HAP-1 (cell line): ENCODE measurements at regions not wholly inside any gene's neighbourhood (a gene's known extent, or its start where the extent isn't known, plus 50 kb on each side); places are given as distances from the start of the nearest gene placed in this dataset.
"Not testable (repeated sequence)": the region's sequence is repeated elsewhere in the genome, so short reads cannot be mapped to it uniquely, and the experiment has no call there.

Experiments used
- DNase-seq, 2 experiments: peaks; one replicate each; pipeline ENCODE4 v3.0.0-alpha.2; 2016 to 2020; ENCODE audit warnings: low spot score in 2 of 2
- H3K27me3 ChIP-seq: fragments of 250-450 bp; sonication (Bioruptor Pico); 2 replicates; pipeline ENCODE4 v1.5.1; 2020; ENCODE audit warnings: low read depth, mild to moderate bottlenecking, moderate library complexity
- H3K36me3 ChIP-seq: fragments of 250-450 bp; sonication (Bioruptor Pico); replicated peaks from 2 replicates; pipeline ENCODE4 v1.5.1; 2020; ENCODE audit warnings: mild to moderate bottlenecking
- H3K4me1 ChIP-seq: fragments of 250-450 bp; sonication (Bioruptor Pico); 2 replicates; pipeline ENCODE4 v1.5.1; 2020; ENCODE audit warnings: mild to moderate bottlenecking
- H3K4me3 ChIP-seq: fragments of 250-450 bp; sonication (Bioruptor Pico); 2 replicates; pipeline ENCODE4 v1.5.1; 2020; ENCODE audit warnings: mild to moderate bottlenecking, moderate library complexity
- H3K9me3 ChIP-seq: fragments of 250-450 bp; sonication (Bioruptor Pico); 2 replicates; pipeline ENCODE4 v1.5.1; 2020; ENCODE audit warnings: mild to moderate bottlenecking, moderate library complexity
- in situ Hi-C: fragments of 300-500 bp; cut with MboI; formaldehyde crosslinking; loops from 3 replicates; pipeline ENCODE4 v1.14.3; 2020; ENCODE audit warnings: low sequenced_read_pairs, inconsistent platforms, mixed read lengths

- DNase-seq, result no peak
- peaks cover 3% of the 10 kb centered on the region; the same call in 1 of the 2 replicates for H3K27me3 ChIP-seq
- peaks cover 2% of the 10 kb centered on the region; the same call in 1 of the 2 replicates for H3K9me3 ChIP-seq
- H3K4me3 ChIP-seq, result no peak overlapping the region
- no peaks in the 10 kb centered on the region for H3K36me3 ChIP-seq
- peaks cover 15% of the 10 kb centered on the region for H3K4me1 ChIP-seq
- in situ Hi-C loops, result no loop called here
These were observed 187.2 kb downstream of the TLE3 start for GRCh38 chr15:69910514-69910913.

GRCh38 chr15:69912116-69912515 lies 185.6 kb downstream of the TLE3 start:
- H3K36me3 ChIP-seq, result no peaks in the 10 kb centered on the region
- DNase-seq, result no peak
- peaks cover 4% of the 10 kb centered on the region for H3K4me1 ChIP-seq
- peaks cover 2% of the 10 kb centered on the region; the same call in 1 of the 2 replicates for H3K9me3 ChIP-seq
- in situ Hi-C loops, result no loop called here
- no peak overlapping the region for H3K4me3 ChIP-seq
- peaks cover 3% of the 10 kb centered on the region; the same call in 1 of the 2 replicates for H3K27me3 ChIP-seq

GRCh38 chr15:69914040-69914439 lies 183.7 kb downstream of the TLE3 start:
- H3K4me1 ChIP-seq, result no peaks in the 10 kb centered on the region
- peaks cover 6% of the 10 kb centered on the region; the same call in 1 of the 2 replicates for H3K27me3 ChIP-seq
- no peaks in the 10 kb centered on the region for H3K36me3 ChIP-seq
- DNase-seq, result no peak
- H3K9me3 ChIP-seq, result no peaks in the 10 kb centered on the region
- no peak overlapping the region for H3K4me3 ChIP-seq
- in situ Hi-C loops, result no loop called here

GRCh38 chr15:69914960-69915359 lies 182.8 kb downstream of the TLE3 start:
- no peak for DNase-seq
- Histone ChIP-seq H3K36me3 (no peaks in the 10 kb centered on the region), H3K4me3 (no peak overlapping the region), H3K9me3 (no peaks in the 10 kb centered on the region), H3K27me3 (peaks cover 6% of the 10 kb centered on the region; the same call in 1 of the 2 replicates), H3K4me1 (no peaks in the 10 kb centered on the region)
- in situ Hi-C loops, result no loop called here

- H3K4me1 ChIP-seq, result no peaks in the 10 kb centered on the region
- H3K9me3 ChIP-seq, result no peaks in the 10 kb centered on the region
- no peak overlapping the region for H3K4me3 ChIP-seq
- no peak for DNase-seq
- in situ Hi-C loops, result no loop called here
- H3K27me3 ChIP-seq, result peaks cover 6% of the 10 kb centered on the region; the same call in 1 of the 2 replicates
- no peaks in the 10 kb centered on the region for H3K36me3 ChIP-seq
These were observed 181.4 kb downstream of the TLE3 start for GRCh38 chr15:69916169-69916785.

GRCh38 chr15:69917056-69917455 lies 180.7 kb downstream of the TLE3 start:
- Histone ChIP-seq H3K4me1 (no peaks in the 10 kb centered on the region), H3K27me3 (peaks cover 6% of the 10 kb centered on the region; the same call in 1 of the 2 replicates), H3K9me3 (no peaks in the 10 kb centered on the region), H3K36me3 (no peaks in the 10 kb centered on the region), H3K4me3 (no peak overlapping the region)
- DNase-seq, result no peak
- in situ Hi-C loops, result no loop called here

- no peak overlapping the region for H3K4me3 ChIP-seq
- peaks cover 3% of the 10 kb centered on the region; the same call in 1 of the 2 replicates for H3K27me3 ChIP-seq
- peak; percentile 28 to 62 for DNase-seq
- in situ Hi-C loops, result no loop called here
- peaks cover 9% of the 10 kb centered on the region; the same call in 1 of the 2 replicates for H3K9me3 ChIP-seq
- no peaks in the 10 kb centered on the region for H3K36me3 ChIP-seq
- H3K4me1 ChIP-seq, result no peaks in the 10 kb centered on the region
These were observed 177.9 kb downstream of the TLE3 start for GRCh38 chr15:69919816-69920215.

- H3K36me3 ChIP-seq, result no peaks in the 10 kb centered on the region
- DNase-seq, result peak in 1 of 2 experiments; percentile 3
- H3K4me1 ChIP-seq, result no peaks in the 10 kb centered on the region
- H3K4me3 ChIP-seq, result no peak overlapping the region
- H3K27me3 ChIP-seq, result peaks cover 3% of the 10 kb centered on the region; the same call in 1 of the 2 replicates
- in situ Hi-C loops, result no loop called here
- peaks cover 9% of the 10 kb centered on the region; the same call in 1 of the 2 replicates for H3K9me3 ChIP-seq
These were observed 177.5 kb downstream of the TLE3 start for GRCh38 chr15:69920221-69920620.

- no peak overlapping the region for H3K4me3 ChIP-seq
- H3K4me1 ChIP-seq, result no peaks in the 10 kb centered on the region
- no peaks in the 10 kb centered on the region for H3K36me3 ChIP-seq
- H3K9me3 ChIP-seq, result peaks cover 10% of the 10 kb centered on the region
- DNase-seq, result no peak
- peaks cover 3% of the 10 kb centered on the region; the same call in 1 of the 2 replicates for H3K27me3 ChIP-seq
- in situ Hi-C loops, result no loop called here
These were observed 175.8 kb downstream of the TLE3 start for GRCh38 chr15:69921626-69922619.

GRCh38 chr15:69924531-69924930 lies 173.2 kb downstream of the TLE3 start:
- no peaks in the 10 kb centered on the region for H3K36me3 ChIP-seq
- H3K4me3 ChIP-seq, result no peak overlapping the region
- in situ Hi-C loops, result no loop called here
- H3K4me1 ChIP-seq, result no peaks in the 10 kb centered on the region
- no peaks in the 10 kb centered on the region for H3K27me3 ChIP-seq
- no peak for DNase-seq
- peaks cover 18% of the 10 kb centered on the region for H3K9me3 ChIP-seq

- Histone ChIP-seq H3K4me1 (no peaks in the 10 kb centered on the region), H3K9me3 (peaks cover 23% of the 10 kb centered on the region), H3K4me3 (no peak overlapping the region), H3K27me3 (no peaks in the 10 kb centered on the region), H3K36me3 (no peaks in the 10 kb centered on the region)
- no peak for DNase-seq
- in situ Hi-C loops, result no loop called here
These were observed 171.7 kb downstream of the TLE3 start for GRCh38 chr15:69926006-69926405.

- peaks cover 23% of the 10 kb centered on the region for H3K9me3 ChIP-seq
- H3K4me1 ChIP-seq, result no peaks in the 10 kb centered on the region
- H3K4me3 ChIP-seq, result no peak overlapping the region
- peaks cover under 1% of the 10 kb centered on the region; the same call in 1 of the 2 replicates for H3K27me3 ChIP-seq
- in situ Hi-C loops, result no loop called here
- DNase-seq, result no peak
- H3K36me3 ChIP-seq, result no peaks in the 10 kb centered on the region
These were observed 171.0 kb downstream of the TLE3 start for GRCh38 chr15:69926721-69927120.

- H3K4me1 ChIP-seq, H3K4me3 ChIP-seq, in situ Hi-C loops, H3K27me3 ChIP-seq, H3K36me3 ChIP-seq, DNase-seq: not testable (repeated sequence)
- peaks cover 14% of the 10 kb centered on the region for H3K9me3 ChIP-seq
These were observed 168.8 kb downstream of the TLE3 start for GRCh38 chr15:69928890-69929289.
